GM19240 (cell line): ENCODE measurements at regions not wholly inside any gene's neighbourhood (a gene's known extent, or its start where the extent isn't known, plus 50 kb on each side); places are given as distances from the start of the nearest gene placed in this dataset.
"Not testable (repeated sequence)": the region's sequence is repeated elsewhere in the genome, so short reads cannot be mapped to it uniquely, and the experiment has no call there.

Source experiments
- DNase-seq: peaks from one replicate; pipeline ENCODE4 v3.0.0; 2011; ENCODE audit warnings: low spot score; ENCODE audit not compliant: insufficient read length

DNA sequence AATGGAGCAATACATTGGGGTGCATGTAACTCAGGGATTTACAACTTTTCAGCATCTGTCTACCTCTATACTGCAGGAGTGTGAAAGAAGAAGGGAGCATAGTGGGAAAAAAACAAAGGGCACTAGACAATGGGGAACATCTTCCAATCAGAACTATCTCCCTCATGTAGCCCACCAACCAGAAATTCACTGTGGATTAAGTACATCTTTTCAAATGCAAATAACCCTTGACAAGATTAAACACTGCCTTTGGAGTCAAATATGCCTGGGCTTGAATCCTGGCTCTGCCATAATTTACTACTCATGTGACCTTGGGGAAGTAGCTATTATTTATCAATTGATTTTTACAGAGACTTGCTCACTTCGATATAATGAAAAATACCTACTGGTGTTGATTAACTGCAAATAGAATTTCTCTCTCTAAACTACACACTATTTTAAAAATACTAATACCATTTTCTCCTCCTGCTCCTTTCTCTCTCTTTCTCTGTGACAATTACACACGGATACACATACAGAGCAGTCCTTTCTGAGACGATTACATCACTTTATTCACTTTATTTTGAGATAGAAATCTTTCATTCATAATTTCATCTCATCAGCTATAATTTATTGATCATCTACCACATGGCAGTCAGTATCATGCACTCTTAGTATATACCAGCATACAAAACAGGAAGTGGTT, 783.7 kb downstream of the FRK start:
- no peak for DNase-seq

DNA sequence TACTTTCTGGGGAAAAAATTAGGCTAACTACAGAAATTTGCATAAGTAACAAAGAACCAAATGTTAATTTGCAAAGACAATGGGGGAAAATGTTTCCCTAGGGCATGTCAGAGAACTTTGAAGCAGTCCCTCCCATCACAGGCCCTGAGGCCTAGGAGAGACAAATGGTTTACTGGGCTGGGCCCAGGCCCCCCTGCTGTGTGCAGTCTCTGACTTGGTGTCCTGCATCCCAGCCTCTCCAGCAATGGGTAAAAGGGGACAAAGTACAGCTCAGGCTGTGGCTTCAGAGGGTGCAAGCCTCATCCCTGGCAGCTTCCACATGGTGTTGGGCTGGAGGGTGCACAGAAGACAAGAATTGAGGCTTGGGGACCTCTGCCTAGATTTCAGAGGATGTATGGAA, 788.4 kb downstream of the FRK start:
- no peak for DNase-seq

DNA sequence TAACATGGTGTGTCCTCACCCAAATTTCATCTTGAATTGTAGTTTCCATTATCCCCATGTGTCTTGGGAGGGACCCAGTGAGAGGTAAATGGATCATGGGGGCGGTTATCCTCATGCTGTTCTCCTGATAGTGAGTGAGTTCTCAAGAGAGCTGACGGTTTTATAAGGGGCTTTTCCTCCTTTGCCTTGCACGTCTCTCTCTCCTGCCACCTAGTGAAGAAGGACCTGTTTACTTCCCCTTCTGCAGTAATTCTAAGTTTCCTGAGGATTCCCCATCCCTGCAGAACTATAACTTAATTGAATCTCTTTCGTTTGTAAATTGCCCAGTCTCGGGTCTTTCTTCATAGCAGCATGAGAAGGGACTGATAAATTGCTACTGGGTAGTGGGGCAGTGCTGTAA, 789.3 kb downstream of the FRK start:
- DNase-seq = no peak

DNA sequence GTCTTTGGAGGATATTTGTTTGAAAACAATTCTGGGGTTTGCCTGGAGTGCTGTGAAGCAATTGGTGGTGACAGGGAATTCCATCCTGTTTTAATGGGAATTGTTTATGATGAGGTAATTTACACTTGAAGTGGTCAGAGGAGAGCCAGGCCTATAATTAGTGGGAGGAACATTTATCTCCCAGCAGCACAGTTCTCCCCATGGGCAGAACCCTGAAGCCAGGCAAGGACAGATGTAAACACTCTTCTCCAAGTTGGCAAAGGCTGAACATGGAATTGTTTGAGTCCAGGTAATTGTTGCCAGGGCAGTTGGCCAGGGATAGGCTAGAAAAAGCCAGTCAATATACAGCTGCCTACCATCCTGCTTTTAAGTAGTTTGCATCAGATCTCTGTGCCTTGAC, 789.7 kb downstream of the FRK start:
- no peak for DNase-seq

DNA sequence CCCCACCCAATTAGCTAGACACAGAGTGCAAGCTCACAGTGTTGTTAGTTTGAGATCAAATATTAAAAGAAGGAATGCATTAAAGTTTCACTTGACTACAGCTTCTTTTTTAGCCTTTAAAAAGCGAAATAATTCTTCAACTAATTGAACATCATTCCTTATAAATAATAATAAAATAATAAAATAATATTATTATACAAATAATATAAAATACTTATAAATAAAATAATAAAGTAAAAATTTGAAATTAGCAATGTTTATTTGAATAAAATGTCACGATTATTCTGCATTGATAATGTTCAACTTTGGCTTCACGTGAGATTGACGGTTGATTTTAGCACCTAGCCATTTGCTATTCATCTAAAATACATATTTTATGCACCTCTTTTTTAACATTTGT, 819.3 kb downstream of the FRK start:
- DNase-seq = no peak

DNA sequence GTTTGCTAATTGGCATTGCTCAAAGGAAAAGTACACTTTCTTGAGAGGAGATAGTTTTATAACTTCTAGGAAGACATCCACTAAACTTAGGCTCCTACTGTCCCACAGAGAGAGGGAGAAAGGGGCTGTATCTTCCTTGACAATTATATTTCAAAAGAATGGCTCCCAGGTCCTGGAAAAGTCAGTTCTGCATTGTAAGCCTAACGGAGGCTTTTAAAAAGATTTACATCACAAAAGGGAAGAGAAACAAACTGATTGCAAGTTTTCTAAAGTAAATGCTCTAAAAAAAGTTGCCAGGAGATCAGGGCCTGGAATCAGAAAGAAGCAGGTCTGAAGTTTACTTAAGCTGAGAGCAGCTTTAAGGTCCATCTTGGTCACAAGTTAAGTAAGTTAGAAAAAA, 839.5 kb downstream of the FRK start:
- no peak for DNase-seq

DNA sequence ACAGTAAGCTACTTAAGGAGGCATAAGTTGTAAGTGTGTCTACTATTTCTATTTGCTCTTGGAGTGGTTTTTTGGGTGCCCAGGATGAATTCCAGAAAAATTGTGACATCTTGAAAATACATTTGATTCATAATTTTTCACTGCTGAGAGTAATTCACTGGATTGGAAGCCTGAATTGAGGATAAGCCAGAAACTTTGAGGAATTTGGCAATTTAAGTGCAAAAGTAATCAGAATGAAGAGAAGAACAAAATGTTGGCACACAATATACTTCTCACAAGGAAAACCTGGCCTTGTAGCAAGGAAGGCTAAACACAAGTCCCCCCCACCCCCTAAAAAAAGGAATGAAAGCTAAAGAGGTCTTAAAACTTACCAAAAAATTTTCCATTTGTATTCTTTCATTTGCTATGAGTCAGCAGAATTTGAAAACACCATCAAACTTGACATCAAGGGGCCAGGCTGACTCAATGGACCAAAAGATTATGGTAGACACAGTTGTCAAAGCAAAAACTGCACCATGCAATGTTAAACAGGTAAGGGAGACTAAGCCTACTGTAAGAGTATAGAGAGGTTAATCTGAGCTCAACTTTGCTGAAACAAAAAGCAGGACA, 840.0 kb downstream of the FRK start:
- no peak for DNase-seq

DNA sequence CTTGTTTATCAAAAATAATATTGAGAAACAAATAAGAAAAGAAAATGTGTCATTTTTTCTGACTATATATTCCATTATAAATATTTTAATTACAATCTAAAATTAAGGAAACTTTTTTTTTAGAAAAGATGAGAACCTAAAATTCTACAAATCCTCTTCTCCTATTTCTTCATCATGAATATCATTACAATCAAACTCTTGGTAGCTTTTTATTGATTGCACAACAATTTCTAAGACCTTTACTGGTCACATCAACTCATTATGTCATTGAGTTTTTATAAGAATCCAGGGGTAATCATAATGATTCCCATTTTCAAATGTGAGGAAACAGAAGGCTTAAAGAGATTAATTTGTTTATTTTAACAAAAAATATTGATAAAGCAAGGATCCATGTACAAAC, 841.0 kb downstream of the FRK start:
- DNase-seq = no peak

DNA sequence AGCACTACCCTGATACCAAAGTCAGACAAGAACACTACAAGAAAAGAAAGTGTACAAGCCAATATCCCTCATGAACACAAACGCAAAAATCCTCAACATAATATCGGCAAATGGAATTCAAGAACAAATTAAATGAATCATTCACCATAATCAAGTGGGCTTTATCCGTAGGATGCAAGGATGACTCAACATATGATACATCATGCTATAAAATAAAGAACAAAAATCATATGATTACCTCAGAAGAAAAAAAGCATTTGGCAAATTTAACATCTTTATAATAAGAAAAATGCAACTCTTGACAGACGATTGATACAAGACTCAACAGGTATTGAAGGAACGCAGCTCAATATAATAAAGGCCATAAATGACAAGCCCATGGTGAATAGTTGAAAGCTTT, 843.9 kb downstream of the FRK start:
- no peak for DNase-seq

DNA sequence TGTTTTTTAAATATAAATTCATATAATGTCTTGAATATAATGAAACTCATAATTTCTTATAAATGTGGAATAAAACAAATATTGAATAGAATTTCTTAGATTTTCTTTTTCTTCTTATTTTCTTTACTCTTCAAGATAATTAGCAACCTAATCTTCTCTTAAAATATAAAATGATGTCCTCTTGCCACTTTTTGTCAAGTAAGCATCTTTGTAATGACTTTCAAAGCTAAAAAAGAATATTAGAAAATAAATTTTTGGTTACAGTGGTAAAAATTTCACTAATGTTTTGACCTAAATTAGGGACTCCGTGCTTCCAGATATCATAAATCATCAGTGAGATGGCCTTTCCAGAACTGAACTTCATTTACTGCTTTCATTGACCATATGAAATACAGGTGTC, 846.4 kb downstream of the FRK start:
- no peak for DNase-seq

DNA sequence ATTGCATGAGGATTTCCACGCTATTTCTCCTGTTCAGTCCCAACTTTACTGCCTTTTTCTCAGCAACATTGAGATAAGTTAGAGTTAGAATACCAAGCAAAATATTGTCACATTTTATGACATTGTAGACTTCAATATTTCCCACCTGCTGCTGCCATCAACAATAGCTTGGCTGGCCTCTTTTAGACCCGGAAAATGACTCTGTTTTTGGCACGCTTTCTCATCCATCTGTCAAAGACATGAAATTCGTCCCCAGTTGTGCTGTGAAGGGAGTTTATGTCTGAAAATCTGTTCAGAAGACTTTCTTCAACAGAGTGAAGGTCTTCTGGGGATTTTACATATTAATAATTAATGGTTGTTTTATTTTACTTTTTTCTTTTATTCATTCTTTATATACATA, 857.3 kb downstream of the FRK start:
- DNase-seq = no peak

DNA sequence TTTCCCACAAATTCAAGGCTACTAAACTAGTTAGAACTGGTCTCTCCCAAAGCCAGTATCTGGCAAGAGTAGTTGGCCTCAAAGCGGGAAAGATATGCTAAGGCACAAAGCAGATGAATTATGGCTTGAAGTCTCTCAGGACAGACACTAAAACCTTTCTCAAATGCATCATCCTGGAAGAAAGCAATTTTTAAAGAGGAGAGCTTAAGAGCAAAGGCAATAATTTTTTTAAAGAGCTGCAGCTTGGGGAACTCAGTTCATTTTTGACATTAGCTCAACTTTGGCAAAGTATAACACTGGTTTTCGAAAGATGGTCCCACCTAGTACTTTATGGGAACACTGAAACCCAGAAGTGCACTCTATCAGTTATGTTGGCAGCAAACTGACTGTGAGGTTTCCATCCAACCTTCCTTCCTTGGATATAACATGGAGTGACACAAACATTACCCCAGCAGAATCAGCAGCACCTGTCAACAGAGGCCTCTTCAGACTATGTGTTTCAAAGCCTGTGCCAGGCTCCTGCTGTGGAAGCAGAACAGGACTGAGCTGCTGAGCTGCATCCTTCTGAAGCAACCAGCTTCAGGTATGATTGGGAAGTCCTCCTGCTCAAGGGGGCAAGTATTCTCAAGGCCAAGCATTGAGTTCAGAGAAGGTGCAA, 852.3 kb upstream of the HS3ST5 start:
- no peak for DNase-seq

DNA sequence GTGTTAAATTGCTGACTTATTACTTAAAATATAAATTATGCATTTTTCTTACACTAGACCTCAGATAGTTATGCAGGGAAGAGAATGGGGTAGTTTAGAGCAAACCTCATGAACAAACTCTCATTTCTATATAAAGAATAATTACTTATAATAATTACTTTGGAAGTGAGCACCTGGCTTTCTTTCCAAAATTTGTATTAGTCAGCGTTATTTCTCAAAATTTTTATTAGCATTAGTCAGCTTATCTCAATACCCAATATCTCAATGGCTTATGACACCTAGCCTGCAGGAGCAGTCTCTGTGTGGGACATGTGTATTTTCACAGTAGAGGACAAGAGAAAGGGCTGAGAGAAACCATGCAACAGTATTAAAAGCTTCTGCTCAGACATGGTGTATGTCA, 849.2 kb upstream of the HS3ST5 start:
- DNase-seq = no peak

DNA sequence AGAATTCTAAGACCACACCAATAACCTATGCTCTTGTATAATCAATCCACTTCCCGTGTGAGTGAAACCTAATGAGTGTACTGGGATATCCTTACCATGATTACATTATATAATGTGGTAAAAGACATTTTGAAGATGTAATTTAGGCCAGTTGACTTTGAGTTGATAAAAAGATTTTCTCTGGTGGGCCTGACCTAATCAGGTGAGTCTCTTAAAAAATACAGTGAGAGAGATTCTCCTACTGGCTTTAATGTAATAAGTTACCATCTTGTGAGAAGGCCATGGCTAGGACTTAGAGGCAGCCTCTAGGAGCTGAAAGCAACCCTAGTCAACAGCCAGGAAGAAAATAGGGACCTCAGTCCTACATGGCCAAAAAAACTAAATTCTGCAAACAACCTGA, 847.7 kb upstream of the HS3ST5 start:
- no peak for DNase-seq

DNA sequence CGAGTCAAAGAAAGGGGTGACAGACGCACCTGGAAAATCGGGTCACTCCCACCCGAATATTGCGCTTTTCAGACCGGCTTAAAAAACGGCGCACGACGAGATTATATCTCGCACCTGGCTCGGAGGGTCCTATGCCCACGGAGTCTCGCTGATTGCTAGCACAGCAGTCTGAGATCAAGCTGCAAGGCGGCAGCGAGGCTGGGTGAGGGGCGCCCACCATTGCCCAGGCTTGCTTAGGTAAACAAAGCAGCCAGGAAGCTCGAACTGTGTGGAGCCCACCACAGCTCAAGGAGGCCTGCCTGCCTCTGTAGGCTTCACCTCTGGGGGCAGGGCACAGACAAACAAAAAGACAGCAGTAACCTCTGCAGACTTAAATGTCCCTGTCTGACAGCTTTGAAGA, 832.6 kb upstream of the HS3ST5 start:
- not testable (repeated sequence) for DNase-seq

DNA sequence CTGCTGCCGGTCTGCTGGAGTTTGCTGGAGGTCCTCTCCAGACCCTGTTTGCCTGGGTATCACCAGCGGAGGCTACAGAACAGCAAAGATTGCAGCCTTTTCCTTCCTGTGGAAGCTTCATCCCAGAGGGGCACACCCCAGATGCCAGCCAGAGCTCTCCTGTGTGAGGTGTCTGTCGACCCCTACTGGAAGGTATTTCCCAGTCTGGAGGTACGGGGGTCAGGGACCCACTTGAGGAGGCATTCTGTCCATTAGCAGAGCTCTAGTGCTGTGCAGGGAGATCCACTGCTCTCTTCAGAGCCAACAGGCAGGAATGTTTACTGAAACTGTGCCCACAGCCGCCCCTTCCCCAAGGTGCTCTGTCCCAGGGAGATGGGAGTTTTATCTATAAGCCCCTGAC, 823.1 kb upstream of the HS3ST5 start:
- DNase-seq = not testable (repeated sequence)

DNA sequence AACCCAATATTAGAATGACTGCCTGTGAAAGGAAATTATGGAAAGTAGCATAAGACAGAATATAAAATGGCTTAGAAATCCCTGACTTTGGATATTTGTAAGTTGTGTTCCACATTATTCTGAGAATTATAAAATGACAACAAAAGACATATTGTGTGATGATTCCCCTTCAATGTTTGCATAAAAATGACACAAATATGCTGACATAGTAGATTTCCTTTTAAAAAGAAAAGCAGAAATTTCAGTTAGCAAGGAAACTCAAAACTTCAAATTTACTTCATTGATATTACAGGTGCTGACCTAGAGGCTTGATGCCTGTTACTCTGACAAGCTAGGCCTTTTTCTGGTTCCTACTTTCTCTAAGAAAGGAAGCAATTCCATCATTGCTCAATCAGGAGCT, 816.9 kb upstream of the HS3ST5 start:
- DNase-seq = no peak

DNA sequence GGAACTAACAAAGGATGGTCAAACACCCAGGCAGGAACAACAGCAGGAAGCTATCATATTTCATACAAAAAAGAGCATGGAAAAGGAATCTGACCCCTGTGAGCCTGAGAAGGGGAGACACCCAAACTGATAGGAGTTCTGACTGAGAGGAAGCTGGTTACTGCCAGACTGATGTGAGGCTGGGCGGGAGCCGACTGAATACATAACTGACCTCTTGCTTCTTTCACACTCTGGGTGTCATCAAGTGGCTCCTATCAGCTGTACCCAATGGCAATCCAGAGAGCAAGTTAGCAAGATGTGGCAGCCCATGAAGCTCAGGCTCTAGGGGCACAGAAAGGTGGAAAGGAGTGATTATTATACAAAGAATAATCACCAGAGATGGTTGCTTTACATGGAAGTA, 795.1 kb upstream of the HS3ST5 start:
- no peak for DNase-seq

DNA sequence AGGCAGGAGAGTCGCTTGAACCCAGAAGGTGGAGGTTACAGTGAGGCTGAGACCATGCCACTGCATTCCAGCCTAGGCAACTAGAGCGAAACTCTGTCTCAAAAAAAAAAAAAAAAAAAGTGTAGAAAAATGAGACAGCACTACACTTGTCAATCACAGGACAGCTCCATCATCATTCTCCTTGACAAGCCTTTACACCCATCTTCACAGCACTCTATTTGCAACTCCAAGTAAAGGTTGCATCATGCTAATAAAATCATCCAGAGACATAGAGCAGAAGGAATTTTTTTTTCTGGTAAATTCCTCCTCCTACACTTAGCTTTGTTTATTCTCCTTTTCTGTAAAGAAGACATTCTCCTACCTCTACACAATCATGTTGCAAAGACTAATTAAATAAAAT, 791.0 kb upstream of the HS3ST5 start:
- DNase-seq = no peak

DNA sequence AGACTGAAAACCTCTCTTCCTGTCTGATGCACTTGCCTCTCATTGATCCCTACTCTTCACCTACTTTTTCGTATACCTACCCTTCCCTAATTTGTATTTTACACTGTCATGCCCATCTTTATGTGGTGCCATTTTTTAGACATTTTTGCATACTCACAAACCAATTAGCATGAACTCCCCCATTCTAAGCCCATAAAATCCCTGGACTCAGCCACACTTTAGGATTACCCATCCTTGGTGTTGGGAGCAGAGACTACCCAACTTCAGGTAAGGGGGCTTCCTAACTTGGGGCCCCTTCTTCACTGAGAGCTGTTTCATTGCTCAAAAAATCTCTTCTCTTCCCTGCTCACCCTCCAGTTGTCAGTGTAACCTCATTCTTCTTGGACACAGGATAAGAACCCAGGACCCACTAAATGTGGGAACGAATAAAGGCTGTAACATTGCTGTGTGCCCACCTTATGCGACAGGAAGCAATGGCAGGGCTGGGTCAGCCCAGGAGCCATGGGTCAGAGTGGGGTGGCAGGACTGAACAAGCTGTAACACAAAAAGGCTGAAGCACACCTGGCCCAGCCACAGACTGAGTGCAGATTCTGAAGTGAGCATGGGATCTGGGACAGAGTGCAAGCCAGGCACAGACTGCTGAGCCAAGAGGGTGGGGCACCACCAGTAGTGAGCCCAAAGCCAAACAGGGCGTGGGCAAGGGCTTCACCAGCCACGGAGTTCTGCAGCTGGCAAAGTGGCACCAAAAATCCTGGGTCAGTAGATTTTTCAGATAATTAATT, 789.1 kb upstream of the HS3ST5 start:
- DNase-seq = no peak

DNA sequence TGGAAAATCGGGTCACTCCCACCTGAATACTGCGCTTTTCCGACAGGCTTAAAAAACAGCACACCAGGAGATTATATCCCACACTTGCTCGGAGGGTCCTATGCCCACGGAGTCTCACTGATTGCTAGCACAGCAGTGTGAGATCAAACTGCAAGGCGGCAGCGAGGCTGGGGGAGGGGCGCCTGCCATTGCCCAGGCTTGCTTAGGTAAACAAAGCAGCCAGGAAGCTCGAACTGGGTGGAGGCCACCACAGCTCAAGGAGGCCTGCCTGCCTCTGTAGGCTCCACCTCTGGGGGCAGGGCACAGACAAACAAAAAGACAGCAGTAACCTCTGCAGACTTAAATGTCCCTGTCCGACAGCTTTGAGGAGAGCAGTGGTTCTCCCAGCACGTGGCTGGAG, 778.7 kb upstream of the HS3ST5 start:
- not testable (repeated sequence) for DNase-seq

DNA sequence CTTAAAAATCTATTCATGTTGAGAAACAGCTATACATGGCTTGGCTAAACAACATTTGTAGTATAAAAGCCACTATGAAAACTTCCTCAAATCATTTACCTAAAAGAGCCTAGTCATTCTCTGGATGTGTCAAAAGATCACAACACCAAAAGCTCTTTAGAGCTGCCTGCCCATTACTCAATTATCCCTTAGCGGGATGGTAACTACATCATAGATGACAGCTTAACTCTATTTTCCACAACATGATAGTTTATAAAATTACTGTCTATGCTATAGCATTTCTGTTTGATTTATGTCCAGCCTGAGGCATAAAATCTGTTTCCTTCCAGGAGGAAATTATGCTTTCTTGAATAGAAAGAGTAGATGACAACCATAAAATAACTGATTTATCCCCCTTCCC, 777.6 kb upstream of the HS3ST5 start:
- DNase-seq = no peak
